ENCODE measurements at regions not wholly inside any gene's neighbourhood (a gene's known extent, or its start where the extent isn't known, plus 50 kb on each side); places are given as distances from the start of the nearest gene placed in this dataset.

GRCh38 chr15:38086611-38087010 is 152.2 kb downstream of the TMCO5A start:
- TF ChIP-seq YY1 (IDR thresholded peaks at IDR 0.05; ENCODE audit: low read depth): no peak
- TF ChIP-seq ZBTB7A (IDR thresholded peaks at IDR 0.05; ENCODE audit: low read depth): no peak
- TF ChIP-seq MAX (IDR thresholded peaks at IDR 0.05): no peak
- TF ChIP-seq EP300 (IDR thresholded peaks at IDR 0.05; ENCODE audit: borderline replicate concordance): no peak
- no peak for TF ChIP-seq RAD21 (IDR thresholded peaks at IDR 0.05; ENCODE audit: low read depth)
- no peak for TF ChIP-seq TEAD4 (IDR thresholded peaks at IDR 0.05)
- TF ChIP-seq FOXM1 (IDR thresholded peaks at IDR 0.05; ENCODE audit: borderline replicate concordance, low read depth): no peak
- TF ChIP-seq CEBPB (IDR thresholded peaks at IDR 0.05): no peak
- no peak for TF ChIP-seq EGR1 (IDR thresholded peaks at IDR 0.05)
- TF ChIP-seq TAF1 (IDR thresholded peaks at IDR 0.05; ENCODE audit: low read depth): no peak
- no peak for TF ChIP-seq TCF12 (IDR thresholded peaks at IDR 0.05; ENCODE audit: low read depth)
- no peak for TF ChIP-seq CREB1 (IDR thresholded peaks at IDR 0.05; ENCODE audit: low read depth)
- TF ChIP-seq USF1 (IDR thresholded peaks at IDR 0.05): no peak
- no peak for TF ChIP-seq NFIC (IDR thresholded peaks at IDR 0.05)
- TF ChIP-seq REST (IDR thresholded peaks at IDR 0.05; ENCODE audit: low read depth): no peak

- no peak for TF ChIP-seq TEAD4 (IDR thresholded peaks at IDR 0.05)
- TF ChIP-seq TCF12 (IDR thresholded peaks at IDR 0.05; ENCODE audit: low read depth): no peak
Observed at GRCh38 chr15:38088971-38089370, 154.5 kb downstream of the TMCO5A start.

- no peak for TF ChIP-seq EP300 (IDR thresholded peaks at IDR 0.05; ENCODE audit: borderline replicate concordance)
- no peak for TF ChIP-seq TAF1 (IDR thresholded peaks at IDR 0.05; ENCODE audit: low read depth)
Observed at GRCh38 chr15:38090223-38090622, 155.8 kb downstream of the TMCO5A start.

GRCh38 chr15:38090678-38091077 is 156.2 kb downstream of the TMCO5A start:
- TF ChIP-seq TEAD4 (IDR thresholded peaks at IDR 0.05) (no peak), NFIC (IDR thresholded peaks at IDR 0.05) (no peak), FOXM1 (IDR thresholded peaks at IDR 0.05; ENCODE audit: borderline replicate concordance, low read depth) (no peak), USF1 (IDR thresholded peaks at IDR 0.05) (no peak), EP300 (IDR thresholded peaks at IDR 0.05; ENCODE audit: borderline replicate concordance) (no peak), YY1 (IDR thresholded peaks at IDR 0.05; ENCODE audit: low read depth) (no peak)

- no peak for TF ChIP-seq CEBPB (IDR thresholded peaks at IDR 0.05)
Observed at GRCh38 chr15:38091078-38091645, 156.7 kb downstream of the TMCO5A start.

- TF ChIP-seq TCF12 (IDR thresholded peaks at IDR 0.05; ENCODE audit: low read depth): no peak
- TF ChIP-seq CEBPB (IDR thresholded peaks at IDR 0.05): no peak
- TF ChIP-seq MAX (IDR thresholded peaks at IDR 0.05): no peak
- TF ChIP-seq CREB1 (IDR thresholded peaks at IDR 0.05; ENCODE audit: low read depth): no peak
- no peak for TF ChIP-seq ZBTB7A (IDR thresholded peaks at IDR 0.05; ENCODE audit: low read depth)
- TF ChIP-seq NFIC (IDR thresholded peaks at IDR 0.05): no peak
- TF ChIP-seq FOXM1 (IDR thresholded peaks at IDR 0.05; ENCODE audit: borderline replicate concordance, low read depth): no peak
- no peak for TF ChIP-seq EGR1 (IDR thresholded peaks at IDR 0.05)
- TF ChIP-seq TEAD4 (IDR thresholded peaks at IDR 0.05): no peak
Observed at GRCh38 chr15:38093931-38094330, 158.7 kb upstream of the SPRED1 start.

- no peak for TF ChIP-seq REST (IDR thresholded peaks at IDR 0.05; ENCODE audit: low read depth)
- TF ChIP-seq RAD21 (IDR thresholded peaks at IDR 0.05; ENCODE audit: low read depth): no peak
- TF ChIP-seq USF1 (IDR thresholded peaks at IDR 0.05): no peak
- TF ChIP-seq CEBPB (IDR thresholded peaks at IDR 0.05): no peak
- TF ChIP-seq MAX (IDR thresholded peaks at IDR 0.05): no peak
- no peak for TF ChIP-seq YY1 (IDR thresholded peaks at IDR 0.05; ENCODE audit: low read depth)
- no peak for TF ChIP-seq EP300 (IDR thresholded peaks at IDR 0.05; ENCODE audit: borderline replicate concordance)
- no peak for TF ChIP-seq EGR1 (IDR thresholded peaks at IDR 0.05)
- no peak for TF ChIP-seq TCF12 (IDR thresholded peaks at IDR 0.05; ENCODE audit: low read depth)
- no peak for TF ChIP-seq ZBTB7A (IDR thresholded peaks at IDR 0.05; ENCODE audit: low read depth)
- TF ChIP-seq CREB1 (IDR thresholded peaks at IDR 0.05; ENCODE audit: low read depth): no peak
- TF ChIP-seq TEAD4 (IDR thresholded peaks at IDR 0.05): no peak
- TF ChIP-seq TAF1 (IDR thresholded peaks at IDR 0.05; ENCODE audit: low read depth): no peak
- no peak for TF ChIP-seq FOXM1 (IDR thresholded peaks at IDR 0.05; ENCODE audit: borderline replicate concordance, low read depth)
Observed at GRCh38 chr15:38102972-38103371, 149.7 kb upstream of the SPRED1 start.
